ENCODE measurements at regions not wholly inside any gene's neighbourhood (a gene's known extent, or its start where the extent isn't known, plus 50 kb on each side); places are given as distances from the start of the nearest gene placed in this dataset.

GRCh38 chr18:42401131-42401673 is 446.2 kb downstream of the PIK3C3 start:
- no peak for DNase-seq (ENCODE audit: low read depth in 2 of 2)

DNA sequence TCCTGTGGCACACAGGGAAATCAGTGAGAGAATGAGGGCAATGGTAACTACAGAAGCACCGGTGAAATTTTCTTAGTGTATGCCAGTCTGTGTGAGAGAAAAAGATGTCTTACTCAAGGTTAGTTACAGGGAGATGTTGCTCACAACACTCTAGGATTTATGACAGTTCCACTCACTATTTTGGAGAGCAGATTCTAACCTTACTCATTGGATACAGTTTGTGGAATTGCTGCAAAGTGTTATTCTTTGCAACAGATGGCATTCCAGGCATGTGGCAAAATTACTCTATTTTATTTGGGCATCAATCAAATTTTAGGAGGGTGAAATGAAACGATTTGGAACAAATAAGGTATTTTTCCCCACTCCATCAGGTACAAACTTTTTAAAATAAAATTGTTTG is 449.1 kb downstream of the PIK3C3 start:
- no peak for DNase-seq (ENCODE audit: low read depth in 2 of 2)

DNA sequence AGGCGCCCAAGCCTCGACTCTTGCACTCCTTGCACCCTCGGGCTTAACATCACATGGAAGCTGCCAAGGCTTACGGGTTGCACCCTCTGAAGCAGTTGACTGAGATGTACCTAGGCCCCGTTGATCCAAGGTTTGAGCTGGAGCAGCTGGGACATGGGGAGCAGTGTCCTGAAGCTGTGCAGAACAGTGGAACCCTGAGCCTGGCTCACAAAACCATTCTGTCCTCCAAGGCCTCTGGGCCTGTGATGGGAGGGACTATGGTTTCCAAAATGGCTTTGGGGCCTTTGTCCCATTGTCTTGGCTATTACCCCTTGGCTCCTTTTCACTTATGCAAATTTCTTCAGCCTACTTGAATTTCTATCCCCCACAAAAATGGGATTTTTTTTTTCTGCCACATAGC is 454.0 kb downstream of the PIK3C3 start:
- DNase-seq (ENCODE audit: low read depth in 2 of 2), result no peak

DNA sequence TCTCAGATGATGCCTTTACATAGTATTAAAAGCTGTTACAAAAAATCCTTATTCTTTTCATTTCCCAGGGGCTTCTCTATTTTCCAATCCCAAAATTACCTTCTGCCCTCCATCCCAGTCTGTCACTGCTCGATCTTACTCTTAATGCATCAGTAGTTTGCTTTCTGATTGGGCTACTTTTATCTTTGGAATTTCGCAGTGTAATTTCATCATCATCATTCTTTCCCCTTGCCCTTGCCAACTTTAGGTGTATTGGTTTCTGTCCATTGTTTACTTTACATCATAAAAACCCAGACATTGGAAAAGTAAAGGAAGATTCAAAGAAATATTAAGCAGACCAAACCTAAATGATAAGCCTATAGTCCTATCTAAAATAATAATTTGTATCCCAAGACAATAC is 457.2 kb downstream of the PIK3C3 start:
- DNase-seq (ENCODE audit: low read depth in 2 of 2), result no peak

DNA sequence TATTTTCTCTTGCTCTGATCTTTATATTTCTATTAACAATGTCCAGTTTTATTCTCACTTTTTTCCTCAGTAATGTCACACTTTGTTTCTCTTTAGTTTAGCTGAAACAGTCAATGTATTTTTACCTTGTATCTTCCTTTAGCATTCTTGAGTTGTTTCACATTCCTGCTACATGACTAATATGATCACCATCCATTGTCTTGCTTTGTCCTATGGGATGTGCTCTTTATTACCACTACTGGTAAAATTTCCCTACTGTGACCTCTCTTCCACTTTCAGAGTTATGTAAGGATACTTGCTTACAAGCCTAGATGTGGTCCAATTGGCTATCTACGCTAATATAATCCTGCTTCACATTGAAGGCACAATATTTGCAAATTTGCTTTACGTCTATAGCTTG is 457.9 kb downstream of the PIK3C3 start:
- DNase-seq (ENCODE audit: low read depth in 2 of 2), result no peak

DNA sequence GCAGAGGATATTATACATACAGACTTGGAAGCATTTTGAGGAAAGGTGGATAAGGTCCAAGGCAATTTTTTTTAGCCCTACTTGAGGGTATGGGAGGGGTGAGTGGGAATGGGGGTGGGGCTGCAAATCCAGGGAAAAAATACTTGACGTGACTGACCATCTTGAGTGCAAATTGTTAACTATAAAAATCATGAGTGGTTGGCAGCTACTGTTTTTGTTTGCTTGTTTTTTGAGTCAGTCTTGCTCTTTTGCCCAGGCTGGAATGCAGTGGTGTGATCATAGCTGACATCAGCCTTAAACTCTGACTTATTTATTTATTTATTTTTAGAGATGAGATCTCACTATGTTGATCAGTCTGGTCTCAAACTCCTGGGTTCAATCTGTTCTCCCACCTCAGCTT is 458.8 kb downstream of the PIK3C3 start:
- DNase-seq (ENCODE audit: low read depth in 2 of 2), result no peak

DNA sequence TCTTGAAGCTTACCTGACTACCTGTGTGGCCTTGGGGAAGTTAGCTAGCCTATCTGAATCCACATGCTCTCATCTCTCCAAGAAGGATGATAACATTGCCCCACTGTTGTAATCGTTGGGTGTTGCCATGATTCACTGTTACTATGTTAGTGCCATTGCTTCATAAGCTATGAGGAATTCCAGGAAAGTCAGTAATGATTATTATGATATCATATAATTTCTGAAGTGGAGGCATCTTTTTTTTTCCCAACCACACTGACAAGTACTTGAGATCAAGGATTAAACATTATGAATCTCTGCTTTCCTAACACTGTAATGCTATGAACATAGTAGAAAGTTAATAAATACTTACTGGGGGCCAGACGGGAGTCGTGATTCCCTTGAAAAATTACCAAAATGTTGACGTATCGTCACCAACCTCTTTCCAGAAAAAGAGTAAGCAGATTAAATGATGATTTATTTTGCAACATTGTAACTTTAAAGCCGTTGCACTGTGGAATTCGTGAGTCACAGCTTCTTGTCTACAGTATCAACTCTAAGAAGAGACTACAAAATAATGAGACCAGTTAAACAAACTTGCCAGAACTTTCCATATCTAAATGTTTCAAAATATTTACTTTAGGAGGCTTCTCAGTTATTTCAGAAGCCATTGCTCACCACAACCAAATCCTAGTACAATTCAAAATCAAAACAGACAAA is 459.9 kb downstream of the PIK3C3 start:
- DNase-seq (ENCODE audit: low read depth in 2 of 2), result no peak

GRCh38 chr18:42417189-42417588 is 462.2 kb downstream of the PIK3C3 start:
- no peak for DNase-seq (ENCODE audit: low read depth in 2 of 2)

GRCh38 chr18:42418121-42418520 is 463.1 kb downstream of the PIK3C3 start:
- DNase-seq (ENCODE audit: low read depth in 2 of 2), result no peak

GRCh38 chr18:42425025-42425424 is 470.0 kb downstream of the PIK3C3 start:
- DNase-seq (ENCODE audit: low read depth in 2 of 2), result no peak

DNA sequence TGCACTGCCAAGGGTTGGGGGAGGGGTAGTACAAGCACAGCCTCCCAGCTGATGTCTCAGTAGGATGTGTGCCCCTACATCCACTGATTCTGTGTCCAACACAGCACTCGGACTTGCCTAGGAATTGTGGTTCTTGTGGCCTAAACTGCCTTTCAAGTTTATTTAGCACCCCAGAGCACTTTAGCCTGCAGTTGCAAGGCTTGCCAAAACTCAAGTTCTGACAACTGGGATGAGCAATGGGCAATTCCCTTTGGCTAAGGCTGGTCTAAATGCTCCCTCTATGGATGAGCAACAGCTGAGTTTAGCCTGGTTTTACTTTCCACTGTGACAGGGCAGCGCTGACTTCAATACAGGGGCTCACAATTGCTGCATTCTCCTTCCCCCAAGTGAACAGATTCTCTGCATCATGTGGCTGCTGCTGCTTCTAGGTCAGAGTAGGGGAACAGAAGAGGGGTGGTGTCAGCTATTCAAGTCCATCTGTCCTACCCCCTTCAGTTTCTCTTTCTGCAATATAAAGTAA is 471.5 kb downstream of the PIK3C3 start:
- DNase-seq (ENCODE audit: low read depth in 2 of 2), result no peak

- no peak for DNase-seq (ENCODE audit: low read depth in 2 of 2)
Measured at GRCh38 chr18:42429196-42429595, 474.2 kb downstream of the PIK3C3 start.

DNA sequence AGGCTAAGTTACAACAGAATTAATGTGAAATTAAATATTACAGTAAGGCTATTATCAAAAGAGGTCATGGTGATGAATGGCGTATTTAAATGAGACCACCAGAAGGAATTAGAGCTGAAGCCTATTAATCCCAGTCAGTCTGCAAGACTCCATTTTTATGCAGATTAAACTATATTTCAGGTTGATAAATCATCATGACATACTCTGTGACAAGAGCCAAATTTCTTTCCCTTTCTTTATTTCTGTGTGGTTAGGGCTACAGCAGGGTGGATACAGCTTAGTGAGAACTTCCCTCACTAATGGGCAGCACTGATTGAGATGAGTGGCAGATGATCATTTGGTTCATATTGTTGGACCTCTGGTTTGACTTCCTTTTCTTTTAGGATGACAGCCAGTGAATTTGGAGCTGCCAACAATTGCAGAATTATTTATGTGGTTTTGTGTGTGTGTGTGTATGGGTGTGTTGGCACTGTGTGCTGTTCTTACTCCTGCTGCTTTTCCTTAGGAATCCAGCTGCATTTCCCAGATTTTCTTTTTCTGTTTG is 481.3 kb downstream of the PIK3C3 start:
- DNase-seq (ENCODE audit: low read depth in 2 of 2), result no peak

DNA sequence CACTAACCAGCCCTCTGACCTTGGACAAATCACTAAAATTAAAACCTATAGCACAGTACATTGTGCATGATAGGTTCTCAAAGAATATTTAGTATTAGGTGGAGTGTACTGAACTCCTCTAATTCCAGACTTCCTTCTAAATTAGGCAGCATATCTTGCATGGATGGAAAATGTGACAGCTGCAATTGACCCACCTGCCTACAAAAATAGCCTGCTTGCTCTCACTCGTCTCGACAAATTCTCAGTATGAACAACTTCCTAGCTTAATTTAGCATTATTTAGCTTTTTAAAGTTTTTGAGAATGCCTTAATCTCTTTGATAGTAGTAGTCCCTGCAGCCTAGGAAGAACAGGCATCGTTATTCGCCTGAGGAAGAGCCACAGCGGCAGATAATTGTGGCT is 482.0 kb downstream of the PIK3C3 start:
- DNase-seq (ENCODE audit: low read depth in 2 of 2), result no peak

DNA sequence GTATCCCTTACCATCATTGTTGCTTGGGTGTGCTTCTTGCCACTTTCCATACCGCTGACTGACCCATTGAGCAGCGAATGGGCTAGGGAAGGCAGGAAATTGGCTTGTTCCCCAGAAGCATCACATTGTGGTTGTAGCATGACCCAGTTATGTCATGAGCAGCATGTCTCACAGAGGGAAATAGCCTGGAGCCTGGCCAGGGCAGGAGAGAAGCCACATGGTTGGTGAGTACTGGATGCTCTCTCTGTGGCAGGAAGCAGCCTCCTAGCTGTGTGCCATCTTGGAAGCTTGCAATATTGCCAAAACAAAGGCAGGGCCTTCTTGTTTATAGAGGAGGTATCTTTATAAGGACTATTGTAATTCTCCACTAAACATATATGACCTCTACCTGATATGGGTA is 482.6 kb downstream of the PIK3C3 start:
- DNase-seq (ENCODE audit: low read depth in 2 of 2), result no peak

- no peak for DNase-seq (ENCODE audit: low read depth in 2 of 2)
Measured at GRCh38 chr18:42442656-42443055, 487.6 kb downstream of the PIK3C3 start.

GRCh38 chr18:42444349-42444748 is 489.3 kb downstream of the PIK3C3 start:
- no peak for DNase-seq (ENCODE audit: low read depth in 2 of 2)

GRCh38 chr18:42445359-42445758 is 490.3 kb downstream of the PIK3C3 start:
- no peak for DNase-seq (ENCODE audit: low read depth in 2 of 2)

GRCh38 chr18:42446195-42446594 is 491.2 kb downstream of the PIK3C3 start:
- DNase-seq (ENCODE audit: low read depth in 2 of 2), result no peak

DNA sequence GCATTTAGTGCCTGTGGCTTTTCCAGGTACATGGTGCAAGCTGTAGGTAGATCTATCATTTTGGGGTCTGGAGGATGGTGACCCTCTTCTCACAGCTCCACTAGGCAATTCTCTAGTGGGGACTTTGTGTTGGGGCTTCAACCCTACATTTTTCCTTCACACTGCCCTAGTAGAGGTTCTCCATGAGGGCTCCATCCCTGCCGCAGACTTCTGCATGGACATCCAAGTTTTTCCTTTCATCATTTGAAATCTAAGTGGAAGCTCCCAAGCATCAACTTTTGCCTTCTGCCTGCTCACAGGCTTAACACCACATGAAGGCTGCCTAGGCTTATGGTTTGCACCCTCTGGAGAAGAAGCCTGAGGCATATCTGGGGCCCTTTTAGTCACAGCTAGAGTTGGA is 492.7 kb downstream of the PIK3C3 start:
- DNase-seq (ENCODE audit: low read depth in 2 of 2), result no peak

- no peak for DNase-seq (ENCODE audit: low read depth in 2 of 2)
Measured at GRCh38 chr18:42458226-42458625, 503.2 kb downstream of the PIK3C3 start.

DNA sequence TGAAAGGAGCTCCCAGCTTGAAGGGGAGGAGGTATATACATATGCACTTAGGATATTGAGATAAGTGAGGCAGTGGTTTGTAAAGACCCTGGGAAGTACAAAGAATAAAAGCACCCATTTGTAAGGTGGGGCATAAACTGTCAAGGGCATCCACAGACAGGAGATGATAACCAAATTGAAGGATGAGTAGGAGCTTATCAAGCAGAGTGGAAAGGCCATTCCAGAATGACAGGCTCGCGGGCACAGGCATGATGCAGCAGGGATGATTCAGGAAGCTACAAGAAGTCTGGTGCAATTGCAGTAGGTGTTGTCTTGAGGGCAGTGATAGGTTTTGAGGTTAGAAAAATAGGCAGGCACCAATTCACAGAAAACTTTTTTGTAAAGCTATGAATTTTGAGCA is 504.8 kb downstream of the PIK3C3 start:
- DNase-seq (ENCODE audit: low read depth in 2 of 2), result no peak

- DNase-seq (ENCODE audit: low read depth in 2 of 2), result no peak
Measured at GRCh38 chr18:42471885-42472284, 516.9 kb downstream of the PIK3C3 start.

- no peak for DNase-seq (ENCODE audit: low read depth in 2 of 2)
Measured at GRCh38 chr18:42473611-42474010, 518.6 kb downstream of the PIK3C3 start.

All from stimulated activated CD8-positive, alpha-beta memory T cell treated with anti-CD3 and anti-CD28 coated beads, Interleukin-7, amount 100 ng/mL, for 1 hour (primary cell).